ENCODE measurements at regions not wholly inside any gene's neighbourhood (a gene's known extent, or its start where the extent isn't known, plus 50 kb on each side); places are given as distances from the start of the nearest gene placed in this dataset.

DNA sequence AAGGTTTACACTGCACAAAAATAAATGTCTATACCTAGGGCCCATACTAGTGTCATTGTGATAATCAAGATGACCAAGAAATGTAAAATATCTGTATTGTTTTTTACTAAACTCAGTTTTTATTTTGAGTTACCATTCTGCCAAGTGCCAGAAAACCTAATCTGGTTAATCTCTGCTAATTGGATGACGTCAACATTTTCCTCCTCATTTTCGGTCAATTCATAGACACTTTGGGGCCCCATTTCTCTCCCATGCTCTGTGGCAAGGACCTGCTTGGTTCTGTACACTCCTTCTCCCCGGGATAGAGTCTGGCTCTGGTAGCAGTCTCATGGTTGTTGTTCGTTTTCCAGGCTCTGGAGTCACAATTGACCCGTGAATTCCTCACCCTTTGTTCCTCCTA lies 186.5 kb upstream of the TCF4 start:
- DNase-seq (no peak), ATAC-seq (no peak)
- intact Hi-C loops (cut with DNase I, micrococcal nuclease), result no loop called here

DNA sequence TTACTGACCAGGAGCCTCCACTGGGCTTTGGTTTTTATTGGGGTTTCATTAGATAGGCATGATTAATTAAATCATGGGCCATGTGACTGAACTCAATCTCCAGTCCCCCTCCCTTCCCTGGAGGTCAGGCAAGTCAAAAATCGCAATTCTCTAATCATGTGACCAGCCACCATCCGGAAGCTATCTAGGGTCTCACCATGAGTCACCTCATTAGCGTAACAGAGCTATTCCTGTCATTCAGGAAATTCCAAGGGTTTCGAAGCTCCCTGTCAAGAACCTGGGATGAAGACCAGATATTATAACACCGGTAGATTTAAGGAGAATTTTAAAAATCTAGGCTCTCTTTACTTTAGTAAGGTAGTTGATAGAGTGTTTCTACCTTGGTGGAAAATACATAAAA lies 180.3 kb upstream of the TCF4 start:
- ATAC-seq (no peak), DNase-seq (no peak)
- intact Hi-C loops (cut with DNase I, micrococcal nuclease), result no loop called here

DNA sequence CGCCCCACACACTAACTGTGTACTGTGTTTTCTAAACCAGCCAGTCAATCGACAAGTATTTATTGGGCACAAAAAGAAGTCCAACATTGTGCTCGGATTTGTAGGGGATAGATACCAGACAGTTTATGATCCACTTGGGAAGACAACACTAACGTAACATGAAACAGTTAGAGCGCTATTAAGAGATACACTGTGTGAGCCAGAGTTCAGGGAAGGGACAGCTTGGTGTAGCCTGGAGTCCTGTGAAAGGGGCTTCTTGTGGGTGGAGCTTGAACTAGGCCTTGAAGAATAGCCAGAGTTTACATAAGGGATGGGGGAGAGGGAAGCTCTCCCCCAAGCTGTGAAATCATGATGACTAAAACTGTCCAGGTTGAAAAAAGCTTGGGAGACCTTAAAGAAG lies 176.4 kb upstream of the TCF4 start:
- ATAC-seq (no peak), DNase-seq (no peak)
- intact Hi-C loops (cut with DNase I, micrococcal nuclease), result no loop called here

DNA sequence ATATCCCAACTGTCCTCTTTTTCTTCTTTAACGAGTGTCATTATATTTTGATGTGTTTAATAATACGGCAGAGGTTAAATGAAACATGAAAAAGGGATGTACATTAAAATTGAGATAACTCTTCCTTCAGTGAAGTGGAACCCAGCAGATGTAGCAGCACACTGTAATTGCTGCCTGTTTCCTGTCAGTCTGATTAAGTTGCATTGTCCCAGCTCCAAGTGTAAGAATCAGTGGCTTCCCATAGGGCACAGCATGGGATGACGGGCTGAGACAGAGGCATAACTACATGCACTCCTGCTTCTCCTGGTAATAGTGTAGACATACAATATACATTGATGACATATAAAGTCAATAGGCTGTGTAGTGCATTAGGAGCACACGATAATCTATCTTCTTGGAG lies 175.8 kb upstream of the TCF4 start:
- ATAC-seq, result no peak
- intact Hi-C loops (cut with DNase I, micrococcal nuclease), result no loop called here
- DNase-seq, result no peak

DNA sequence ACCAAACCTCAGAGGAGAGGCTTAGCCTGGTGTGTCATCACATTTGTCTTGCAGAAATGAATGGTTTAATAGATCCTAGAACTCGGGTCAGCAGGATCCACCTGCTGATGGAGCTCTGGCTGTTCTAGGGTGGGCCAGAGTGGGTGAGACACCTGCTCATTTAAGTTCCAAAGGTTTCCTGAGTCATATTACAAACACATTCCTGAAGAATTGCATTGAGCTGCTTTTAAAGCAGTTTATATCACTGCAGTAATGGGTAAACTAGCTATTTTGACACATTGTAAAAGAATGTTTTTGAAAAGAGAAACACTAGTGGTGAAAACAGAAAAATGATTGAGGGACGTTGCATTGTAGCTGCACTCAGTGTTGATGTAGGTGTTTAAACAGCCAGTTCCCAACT lies 175.3 kb upstream of the TCF4 start:
- DNase-seq (no peak), ATAC-seq (no peak)
- intact Hi-C loops (cut with DNase I, micrococcal nuclease), result no loop called here

DNA sequence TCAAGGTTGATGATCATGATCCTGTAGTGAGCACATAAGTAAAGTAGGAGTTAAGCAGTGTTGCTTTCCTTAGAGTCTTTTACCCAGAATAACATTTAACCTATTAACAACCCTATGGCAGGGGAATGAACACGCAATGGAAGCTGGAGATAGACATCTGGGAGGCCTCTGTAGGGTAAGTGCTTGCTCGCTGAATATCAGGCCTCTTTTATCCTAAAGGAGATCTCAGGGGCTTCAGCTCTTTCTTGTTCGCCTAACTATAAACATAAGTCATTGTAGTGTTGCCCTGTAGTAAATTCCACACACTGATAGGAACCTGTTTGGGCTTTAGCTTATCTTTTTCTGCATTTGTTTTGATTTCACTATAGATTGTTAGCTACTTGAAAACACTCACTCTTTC lies 174.4 kb upstream of the TCF4 start:
- no peak for ATAC-seq
- DNase-seq, result no peak
- intact Hi-C loops (cut with DNase I, micrococcal nuclease), result no loop called here

DNA sequence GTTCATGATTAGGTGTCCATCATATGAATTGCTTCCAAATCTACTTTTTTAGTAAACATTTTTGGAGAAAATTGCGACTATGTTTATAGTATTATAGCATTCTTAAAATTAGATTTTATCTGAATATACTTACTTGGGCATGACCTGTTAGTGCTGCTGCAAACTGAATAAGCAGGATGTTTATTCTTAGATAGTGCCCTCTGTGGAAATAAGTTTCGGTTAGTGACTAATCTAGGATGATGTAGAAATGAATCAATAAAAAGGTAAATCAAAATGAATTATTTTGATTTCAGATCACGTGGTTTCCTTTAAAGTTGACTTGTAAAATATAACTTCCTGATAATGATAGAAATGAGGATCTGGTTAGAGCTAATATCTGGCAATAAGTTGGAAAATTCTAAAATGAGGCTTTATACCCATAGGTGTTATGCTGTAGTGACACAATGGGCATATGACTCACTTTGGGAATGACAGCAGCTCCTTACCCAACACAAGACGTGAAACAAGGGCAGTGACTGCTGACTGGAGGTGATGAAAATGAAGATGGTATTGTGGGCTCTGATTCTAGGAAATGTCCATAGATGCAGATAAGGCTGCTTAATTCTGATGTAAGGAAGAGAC lies 165.8 kb upstream of the TCF4 start:
- intact Hi-C loops (cut with DNase I, micrococcal nuclease), result no loop called here
- ATAC-seq (no peak), DNase-seq (no peak)

DNA sequence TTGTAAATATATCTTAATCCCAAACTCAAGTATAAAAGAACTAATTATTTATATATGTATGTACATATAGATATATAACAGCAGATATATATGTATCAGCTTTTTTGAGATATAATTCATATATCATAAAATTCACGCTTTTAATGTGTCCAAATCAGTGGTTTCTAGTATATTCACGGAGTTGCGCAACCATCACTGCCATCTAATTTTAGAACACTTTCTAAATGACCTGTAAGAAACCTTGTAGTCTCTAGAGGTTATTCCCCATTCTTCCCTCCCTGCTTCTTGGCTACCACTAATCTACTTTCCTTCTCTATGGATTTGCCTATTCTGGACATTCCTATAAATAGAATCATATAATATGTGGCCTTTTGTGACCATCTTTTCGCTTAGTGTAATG lies 163.5 kb upstream of the TCF4 start:
- intact Hi-C loops (cut with DNase I, micrococcal nuclease), result no loop called here
- no peak for DNase-seq

DNA sequence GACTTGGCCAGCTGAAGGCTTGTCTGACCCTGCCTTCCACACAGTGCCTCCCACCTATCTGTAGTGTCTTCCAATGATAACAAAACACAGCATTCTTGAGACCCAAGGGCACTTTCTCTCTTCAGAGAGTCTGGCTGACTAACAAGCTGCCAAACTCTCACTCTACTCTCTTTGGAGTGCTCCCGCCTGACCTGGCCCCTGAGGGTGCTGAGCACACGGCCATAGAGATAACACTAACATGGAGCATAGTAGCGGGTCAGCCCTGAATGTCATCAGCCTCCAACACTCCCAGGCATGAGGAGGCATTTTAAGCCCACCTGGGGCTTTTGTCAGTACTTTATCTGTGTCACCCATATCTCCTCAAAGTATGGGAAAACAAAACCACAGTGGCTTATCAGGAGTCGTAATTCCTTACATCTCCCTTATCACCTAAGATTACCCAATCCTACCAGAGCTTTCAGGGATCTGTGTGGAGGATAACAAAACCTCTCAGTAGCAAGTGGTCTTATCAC lies 160.3 kb upstream of the TCF4 start:
- no peak for ATAC-seq
- intact Hi-C loops (cut with DNase I, micrococcal nuclease), result no loop called here

More for the DNA sequence above, 163.5 kb upstream of the TCF4 start:
- no peak for ATAC-seq

DNA sequence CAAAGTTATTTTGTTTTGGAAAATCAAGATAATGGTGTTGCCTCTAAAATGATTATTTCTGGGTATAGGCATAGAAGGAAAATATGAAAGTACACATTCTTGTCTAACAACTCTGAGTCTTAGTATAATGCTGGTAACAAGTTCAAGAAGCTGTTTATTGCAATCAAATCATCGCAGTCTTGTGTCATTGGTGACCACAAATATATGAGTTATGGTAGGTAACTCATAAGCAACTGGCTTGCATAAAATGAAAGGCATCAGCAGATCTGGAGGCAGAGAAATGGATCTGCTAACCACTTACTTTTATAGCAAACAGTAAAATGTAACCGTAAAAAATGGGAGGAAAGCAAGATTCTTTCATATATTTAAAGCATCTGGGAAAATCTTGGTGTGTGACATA lies 156.2 kb upstream of the TCF4 start:
- DNase-seq, result no peak
- no peak for ATAC-seq
- intact Hi-C loops (cut with DNase I, micrococcal nuclease), result no loop called here

More for the DNA sequence above, 160.3 kb upstream of the TCF4 start:
- no peak for DNase-seq

DNA sequence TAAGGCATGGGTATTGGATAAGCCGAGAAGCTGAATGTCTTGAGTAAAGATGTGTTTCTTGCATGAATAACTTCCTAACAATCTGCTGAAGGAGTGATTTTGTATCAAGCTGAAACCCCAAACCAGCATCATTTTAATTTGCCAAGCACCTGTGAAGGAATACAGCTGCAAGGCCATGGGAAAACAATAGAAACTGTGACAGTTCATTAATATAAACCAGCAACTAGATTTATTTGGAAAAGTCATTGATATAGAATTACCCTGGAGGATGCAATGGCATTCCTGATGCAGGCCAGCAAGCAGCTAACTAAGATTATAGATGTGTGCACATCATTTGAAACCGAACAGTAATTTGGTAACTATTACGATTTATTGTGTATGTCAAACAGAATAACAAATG lies 155.7 kb upstream of the TCF4 start:
- no peak for ATAC-seq
- no peak for DNase-seq
- intact Hi-C loops (cut with DNase I, micrococcal nuclease), result no loop called here

DNA sequence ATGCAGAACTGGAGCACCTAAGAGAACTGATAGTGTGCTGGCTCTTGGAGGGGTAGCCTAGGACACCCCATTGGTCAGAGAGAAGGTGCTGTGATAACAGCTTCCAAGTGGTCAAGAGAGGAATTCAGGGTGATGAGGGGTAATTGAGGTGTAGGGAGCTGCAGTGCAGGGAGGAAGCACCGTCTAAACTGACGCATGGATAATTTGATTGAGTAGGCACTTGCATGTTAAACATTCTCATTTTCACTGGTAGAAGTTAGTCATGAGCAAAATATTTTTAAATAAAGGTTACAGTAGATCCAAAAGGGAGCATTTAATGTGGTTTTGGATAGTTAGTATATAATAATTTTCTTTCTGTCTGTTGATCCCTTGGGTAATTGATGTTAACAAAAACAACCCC lies 155.1 kb upstream of the TCF4 start:
- intact Hi-C loops (cut with DNase I, micrococcal nuclease), result no loop called here

DNA sequence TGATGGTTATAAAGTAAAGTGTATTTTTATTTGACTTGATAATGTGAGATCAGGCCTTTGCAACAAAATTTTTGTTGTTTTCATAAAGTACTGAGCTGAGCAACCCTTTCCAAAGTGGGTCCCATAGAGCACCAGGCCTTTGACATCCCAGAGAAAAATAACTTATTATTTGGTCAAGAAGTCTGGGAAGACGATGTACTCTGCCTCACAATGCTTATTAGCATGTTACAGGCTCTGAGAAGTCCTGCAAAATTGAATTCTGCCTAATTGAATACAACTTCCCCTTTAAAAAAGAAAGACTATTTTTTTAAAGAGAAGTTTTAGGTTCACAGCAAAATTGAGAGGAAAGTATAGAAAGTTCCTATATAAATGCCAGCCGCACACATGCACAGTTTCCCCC lies 151.5 kb upstream of the TCF4 start:
- intact Hi-C loops (cut with DNase I, micrococcal nuclease), result no loop called here
- DNase-seq, result no peak
- no peak for ATAC-seq

More for the DNA sequence above, 155.1 kb upstream of the TCF4 start:
- DNase-seq (no peak), ATAC-seq (no peak)

DNA sequence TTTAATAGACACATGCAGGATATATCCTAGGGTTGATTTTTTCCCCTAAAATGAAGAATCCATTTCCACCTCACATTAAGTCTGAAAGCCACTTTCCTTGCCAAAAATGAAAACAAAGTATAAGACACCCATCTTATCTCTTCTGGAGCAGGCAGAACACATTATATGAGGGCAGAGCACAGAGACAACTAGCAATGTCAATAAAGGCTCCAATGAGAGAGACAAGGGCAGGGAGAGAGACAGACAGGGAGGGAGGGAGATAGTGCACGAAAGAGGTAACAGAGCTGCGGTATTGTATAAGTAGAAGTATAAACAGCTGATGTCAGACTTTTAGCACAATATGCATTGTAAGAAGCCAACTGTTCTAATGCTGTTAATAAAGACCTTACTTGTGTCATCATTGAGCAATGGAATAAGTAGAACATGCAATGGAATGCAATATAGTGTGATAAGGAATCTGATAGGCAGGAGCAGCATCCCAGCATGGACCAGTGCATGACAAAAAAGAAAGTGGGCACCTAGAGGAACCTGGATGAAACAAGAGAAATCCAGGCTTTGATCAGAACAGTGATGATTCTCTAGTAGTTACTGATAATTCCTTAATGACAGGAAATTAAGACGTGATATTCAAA lies 150.6 kb upstream of the TCF4 start:
- ATAC-seq, result no peak
- DNase-seq, result no peak
- intact Hi-C loops (cut with DNase I, micrococcal nuclease), result no loop called here

DNA sequence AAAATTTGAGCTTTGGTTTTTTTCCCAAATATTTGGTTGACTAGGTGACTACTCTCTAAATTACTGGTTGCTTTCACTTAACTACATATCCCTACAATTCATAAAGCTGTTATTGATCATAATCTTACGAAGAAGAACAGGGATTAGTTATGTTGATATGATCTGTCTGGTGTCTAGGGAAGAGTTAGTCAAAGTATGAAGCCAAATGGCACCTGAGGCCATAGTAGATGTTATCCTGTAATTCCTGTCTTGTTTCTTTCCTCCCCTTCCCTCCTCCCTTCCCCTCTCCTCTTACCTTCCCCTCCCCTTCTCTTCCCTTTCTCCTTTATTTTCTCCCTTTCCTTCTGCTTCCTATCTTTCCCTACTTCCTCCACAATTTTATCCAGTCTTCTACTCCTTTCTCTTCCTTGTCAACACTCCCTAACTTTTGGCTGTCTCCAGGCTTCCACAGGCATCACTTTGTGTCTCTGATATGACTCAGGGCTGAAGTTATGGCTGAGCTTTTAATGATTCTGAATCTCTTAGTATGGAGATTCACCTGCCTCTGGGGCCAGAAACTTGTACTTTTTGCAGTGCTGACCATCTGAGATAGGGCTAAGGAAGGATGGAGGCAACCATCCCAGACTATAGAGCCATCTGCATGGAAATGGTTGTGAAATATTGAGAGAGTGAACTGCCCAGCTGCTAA lies 149.9 kb upstream of the TCF4 start:
- DNase-seq (no peak), ATAC-seq (no peak)
- intact Hi-C loops (cut with DNase I, micrococcal nuclease), result no loop called here

DNA sequence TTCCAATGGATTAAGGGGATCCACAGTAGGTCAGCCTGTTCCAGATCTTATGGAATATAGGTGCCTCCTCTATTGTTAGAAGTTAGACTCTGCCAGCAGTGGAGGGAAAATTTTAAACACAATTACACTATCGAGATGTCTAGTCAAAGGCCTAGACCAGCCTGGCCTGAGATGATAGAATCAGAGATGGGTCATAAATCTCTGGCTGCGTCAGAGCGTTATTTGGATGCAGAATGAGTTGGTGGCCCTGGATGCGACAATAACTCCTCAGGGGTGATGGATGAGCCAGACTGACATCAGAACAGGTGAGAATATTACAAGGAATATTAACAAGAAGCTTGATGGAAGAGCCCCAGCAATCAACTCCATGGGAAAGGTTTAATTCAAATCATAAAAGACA lies 149.3 kb upstream of the TCF4 start:
- DNase-seq (no peak), ATAC-seq (no peak)
- intact Hi-C loops (cut with DNase I, micrococcal nuclease), result no loop called here

DNA sequence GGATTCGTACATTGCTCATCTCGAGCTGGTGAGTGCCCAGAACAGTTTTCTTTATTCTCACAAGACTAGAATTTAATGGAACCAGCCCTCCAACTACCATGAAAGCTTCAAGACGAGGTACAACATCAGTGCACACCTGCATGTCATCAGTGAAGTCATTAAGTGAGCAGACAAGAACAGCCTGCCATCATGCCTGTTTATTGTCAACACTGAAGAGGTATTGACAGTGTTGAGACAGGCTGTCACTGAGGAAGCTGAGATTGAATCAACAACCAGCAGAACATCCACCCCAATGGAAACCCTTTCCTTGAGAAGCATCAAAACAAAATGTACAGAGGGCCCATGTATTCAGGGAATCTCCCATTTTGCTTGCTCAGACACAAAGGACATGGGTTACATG lies 148.0 kb upstream of the TCF4 start:
- ATAC-seq (no peak), DNase-seq (no peak)
- intact Hi-C loops (cut with DNase I, micrococcal nuclease), result no loop called here

DNA sequence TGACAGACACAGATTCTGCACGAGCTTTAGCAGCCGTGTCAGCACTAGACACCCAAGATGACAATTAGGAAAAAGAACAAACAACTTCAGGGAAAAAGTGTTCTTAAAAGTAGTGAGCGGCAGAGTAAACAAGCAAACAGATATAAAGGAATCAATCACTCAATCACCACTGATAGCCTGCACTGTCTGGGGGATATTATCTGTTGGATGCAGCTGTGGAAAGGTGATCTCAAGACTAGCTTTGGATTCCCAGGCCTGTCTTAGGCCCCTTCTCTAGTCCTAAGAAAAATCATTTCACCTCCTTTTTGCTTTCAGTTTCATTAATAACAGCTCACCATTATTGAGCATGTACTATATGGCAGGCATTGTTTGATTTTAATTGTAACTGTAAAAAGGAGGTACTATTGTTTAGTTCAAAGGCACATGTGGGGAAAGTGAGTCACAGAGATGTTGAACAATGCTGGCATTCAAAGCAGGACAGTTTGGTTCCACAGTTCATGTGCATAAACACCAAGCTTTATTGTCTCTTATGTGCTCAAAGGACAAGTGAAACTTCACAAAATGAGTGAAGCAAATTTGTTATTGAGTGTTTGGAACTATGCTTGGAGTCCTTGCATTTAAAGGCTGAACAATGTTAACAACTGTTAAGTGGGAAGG lies 147.3 kb upstream of the TCF4 start:
- no peak for DNase-seq
- ATAC-seq, result no peak
- intact Hi-C loops (cut with DNase I, micrococcal nuclease), result no loop called here

DNA sequence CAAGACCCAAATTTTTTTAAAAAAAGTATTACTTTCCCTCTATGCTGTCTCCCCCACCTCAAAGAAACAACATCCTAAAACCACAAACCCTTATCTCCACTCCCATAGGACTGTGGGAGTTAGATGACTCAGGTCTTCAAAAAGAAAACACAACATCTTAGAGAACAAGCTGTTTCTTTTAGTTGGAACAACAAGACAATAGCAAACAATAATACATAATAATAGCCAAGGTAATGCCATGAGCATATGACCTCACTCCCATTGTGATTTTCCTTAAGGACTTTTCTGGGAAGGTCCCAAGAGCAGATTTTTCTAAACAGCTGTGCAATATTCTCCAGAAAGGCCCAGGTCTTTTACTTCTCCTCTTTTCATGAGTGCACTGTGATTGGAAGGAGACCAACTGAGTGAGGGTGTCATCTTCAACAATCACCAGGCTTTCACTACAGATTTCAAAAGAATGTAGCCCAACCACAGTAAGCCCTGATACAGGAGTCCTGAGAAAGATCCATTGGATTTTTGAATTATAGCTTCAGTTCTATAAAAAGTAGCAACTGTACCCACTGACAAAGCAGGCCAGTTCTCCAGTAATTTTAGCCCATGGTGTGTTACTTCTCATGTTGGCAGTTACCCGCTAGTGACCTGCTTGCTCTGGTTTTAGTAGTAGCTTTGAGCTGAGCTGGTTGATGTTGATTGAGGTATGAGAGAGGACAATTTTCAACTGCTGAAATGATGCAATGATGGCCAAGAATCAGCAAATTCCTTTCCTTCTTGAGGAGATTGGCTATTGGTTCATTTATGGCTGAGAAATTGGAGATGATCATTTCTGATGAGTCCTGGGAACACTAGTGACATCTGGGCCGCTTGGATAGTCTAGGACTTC lies 144.5 kb upstream of the TCF4 start:
- ATAC-seq (no peak), DNase-seq (no peak)
- intact Hi-C loops (cut with DNase I, micrococcal nuclease), result no loop called here
